ENCODE measurements at regions not wholly inside any gene's neighbourhood (a gene's known extent, or its start where the extent isn't known, plus 50 kb on each side); places are given as distances from the start of the nearest gene placed in this dataset.
A peak's percentile ranks its signal among the peaks of the same experiment; 100 is the strongest.

- Histone ChIP-seq H3K4me1 (ENCODE audit: control insufficient read depth in 1 of 2, low read depth in 2 of 2) (no peaks in the 10 kb centered on the region), H3K27me3 (replicated peaks; ENCODE audit: insufficient read depth) (peaks cover 5% of the 10 kb centered on the region), H3K27ac (no peak overlapping the region), H3K4me3 (no peak overlapping the region), H3K36me3 (no peaks in the 10 kb centered on the region), H3K9me3 (peaks cover 6% of the 10 kb centered on the region)
- ATAC-seq (ENCODE audit: insufficient number of reproducible peaks, low FRiP score, low read depth), result no peak
- no peak for DNase-seq (ENCODE audit: low spot score)
- TF ChIP-seq, protein P1, sequence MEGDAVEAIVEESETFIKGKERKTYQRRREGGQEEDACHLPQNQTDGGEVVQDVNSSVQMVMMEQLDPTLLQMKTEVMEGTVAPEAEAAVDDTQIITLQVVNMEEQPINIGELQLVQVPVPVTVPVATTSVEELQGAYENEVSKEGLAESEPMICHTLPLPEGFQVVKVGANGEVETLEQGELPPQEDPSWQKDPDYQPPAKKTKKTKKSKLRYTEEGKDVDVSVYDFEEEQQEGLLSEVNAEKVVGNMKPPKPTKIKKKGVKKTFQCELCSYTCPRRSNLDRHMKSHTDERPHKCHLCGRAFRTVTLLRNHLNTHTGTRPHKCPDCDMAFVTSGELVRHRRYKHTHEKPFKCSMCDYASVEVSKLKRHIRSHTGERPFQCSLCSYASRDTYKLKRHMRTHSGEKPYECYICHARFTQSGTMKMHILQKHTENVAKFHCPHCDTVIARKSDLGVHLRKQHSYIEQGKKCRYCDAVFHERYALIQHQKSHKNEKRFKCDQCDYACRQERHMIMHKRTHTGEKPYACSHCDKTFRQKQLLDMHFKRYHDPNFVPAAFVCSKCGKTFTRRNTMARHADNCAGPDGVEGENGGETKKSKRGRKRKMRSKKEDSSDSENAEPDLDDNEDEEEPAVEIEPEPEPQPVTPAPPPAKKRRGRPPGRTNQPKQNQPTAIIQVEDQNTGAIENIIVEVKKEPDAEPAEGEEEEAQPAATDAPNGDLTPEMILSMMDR (IDR thresholded peaks at IDR 0.05), result no peak
These were observed 110.0 kb upstream of the SYNDIG1 start for GRCh38 chr20:24359321-24360027.

DNA sequence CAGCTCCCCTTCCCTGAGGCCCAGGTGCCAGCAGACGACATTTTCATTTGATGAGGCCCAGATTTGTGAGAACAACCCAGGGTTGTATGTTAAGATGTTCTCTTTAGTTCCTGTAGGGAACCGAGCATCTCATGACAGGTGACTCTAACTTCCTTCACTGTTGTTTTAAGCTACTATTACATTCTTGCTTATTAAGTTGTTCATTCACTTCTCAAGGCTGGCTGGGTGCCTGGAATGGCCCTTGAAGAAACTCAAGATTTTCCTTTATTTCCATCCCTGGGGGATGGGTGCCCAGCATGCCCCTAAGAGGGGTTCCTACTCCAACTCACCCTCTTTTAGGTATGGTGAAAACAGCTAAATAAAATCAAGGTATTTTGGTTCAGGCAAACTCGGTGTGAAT, 111.5 kb upstream of the SYNDIG1 start:
- Histone ChIP-seq H3K9me3 (peaks cover 6% of the 10 kb centered on the region), H3K36me3 (no peaks in the 10 kb centered on the region), H3K4me3 (no peak overlapping the region), H3K27me3 (replicated peaks; ENCODE audit: insufficient read depth) (peaks cover 5% of the 10 kb centered on the region), H3K4me1 (ENCODE audit: control insufficient read depth in 1 of 2, low read depth in 2 of 2) (no peaks in the 10 kb centered on the region), H3K27ac (no peak overlapping the region)
- ATAC-seq (ENCODE audit: insufficient number of reproducible peaks, low FRiP score, low read depth) (no peak), DNase-seq (ENCODE audit: low spot score) (no peak)
- TF ChIP-seq, protein P1 (IDR thresholded peaks at IDR 0.05), result no peak

DNA sequence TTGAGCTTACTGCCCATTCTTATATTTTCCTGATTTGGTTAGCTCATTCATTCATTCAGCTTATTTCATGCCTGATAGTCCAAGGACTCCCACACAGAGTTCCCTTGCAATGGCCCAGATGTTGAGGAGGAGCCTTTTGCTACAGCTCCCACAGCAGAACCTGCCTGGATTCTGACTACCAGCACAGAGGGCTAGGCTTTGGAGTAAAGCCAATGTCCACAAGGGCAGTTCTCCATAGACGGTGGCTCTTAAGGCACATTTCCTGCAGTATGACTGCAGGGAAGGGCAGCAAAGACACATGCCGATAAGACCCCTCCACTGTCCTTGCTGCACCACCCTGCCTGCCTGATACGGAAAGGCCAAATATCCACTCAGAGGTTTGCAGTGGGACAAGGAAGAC, 112.3 kb upstream of the SYNDIG1 start:
- no peaks in the 10 kb centered on the region for H3K36me3 ChIP-seq
- TF ChIP-seq, protein P1 (IDR thresholded peaks at IDR 0.05), result no peak
- H3K27me3 ChIP-seq (replicated peaks; ENCODE audit: insufficient read depth), result peaks cover 5% of the 10 kb centered on the region
- no peak overlapping the region for H3K27ac ChIP-seq
- H3K4me3 ChIP-seq, result no peak overlapping the region
- no peak for ATAC-seq (ENCODE audit: insufficient number of reproducible peaks, low FRiP score, low read depth)
- peaks cover 3% of the 10 kb centered on the region for H3K9me3 ChIP-seq
- DNase-seq (ENCODE audit: low spot score), result no peak
- H3K4me1 ChIP-seq (ENCODE audit: control insufficient read depth in 1 of 2, low read depth in 2 of 2), result no peaks in the 10 kb centered on the region

DNA sequence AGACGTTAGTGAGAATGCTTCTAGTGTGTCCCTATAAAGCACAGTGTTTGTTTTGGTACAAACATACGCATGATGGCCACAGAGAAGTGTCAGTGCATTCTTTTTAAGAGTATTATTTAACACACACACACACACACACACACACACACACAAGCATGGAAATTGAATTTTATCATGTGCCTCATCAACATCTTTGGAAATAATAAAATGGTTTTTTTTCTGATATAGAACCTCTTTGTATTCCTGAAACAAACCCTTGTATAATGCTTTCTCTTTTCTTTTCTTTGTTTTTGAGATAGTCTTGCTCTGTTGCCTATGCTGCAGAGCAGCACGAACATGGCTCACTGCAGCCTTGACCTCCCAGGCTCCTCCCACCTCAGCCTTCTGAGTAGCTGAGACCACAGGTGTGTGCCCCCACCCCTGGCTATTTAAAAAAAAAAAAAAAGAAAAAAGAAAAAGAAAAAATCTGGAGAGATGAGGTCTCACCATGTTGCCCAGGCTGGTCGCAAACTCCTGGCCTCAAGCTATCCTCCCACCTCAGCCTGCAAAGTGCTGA, 116.2 kb upstream of the SYNDIG1 start:
- DNase-seq (ENCODE audit: low spot score) (no peak), ATAC-seq (ENCODE audit: insufficient number of reproducible peaks, low FRiP score, low read depth) (no peak)
- H3K27me3 ChIP-seq (replicated peaks; ENCODE audit: insufficient read depth), result peaks cover 5% of the 10 kb centered on the region
- no peak overlapping the region for H3K4me3 ChIP-seq
- H3K36me3 ChIP-seq, result no peaks in the 10 kb centered on the region
- H3K9me3 ChIP-seq, result no peaks in the 10 kb centered on the region
- TF ChIP-seq, protein P1 (IDR thresholded peaks at IDR 0.05), result no peak
- no peaks in the 10 kb centered on the region for H3K4me1 ChIP-seq (ENCODE audit: control insufficient read depth in 1 of 2, low read depth in 2 of 2)
- H3K27ac ChIP-seq, result no peak overlapping the region

DNA sequence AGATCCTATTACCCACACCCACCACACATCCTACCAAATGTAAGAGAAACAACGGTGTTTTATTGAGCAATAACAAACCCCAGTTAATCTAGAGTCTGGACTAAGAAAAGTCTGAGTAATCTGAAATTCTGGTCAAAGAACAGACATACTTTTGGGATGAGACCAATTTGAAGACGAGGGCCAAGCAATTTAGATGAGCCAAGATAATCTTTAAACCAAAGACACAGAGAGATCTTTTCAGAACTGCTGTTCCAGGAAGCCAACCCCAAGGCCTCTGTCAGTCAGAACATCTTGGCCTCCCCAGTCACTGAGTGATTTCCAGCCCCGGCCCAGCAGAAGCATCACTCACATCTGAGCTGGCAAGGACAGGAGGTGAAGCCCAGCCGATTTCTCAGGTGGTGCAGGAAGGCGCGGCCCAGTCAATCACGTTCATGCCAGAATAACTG, 118.5 kb upstream of the SYNDIG1 start:
- TF ChIP-seq, protein P1 (IDR thresholded peaks at IDR 0.05), result no peak
- ATAC-seq (ENCODE audit: insufficient number of reproducible peaks, low FRiP score, low read depth) (no peak), DNase-seq (ENCODE audit: low spot score) (no peak)
- no peaks in the 10 kb centered on the region for H3K36me3 ChIP-seq
- no peak overlapping the region for H3K4me3 ChIP-seq
- H3K27me3 ChIP-seq (replicated peaks; ENCODE audit: insufficient read depth), result peaks cover 4% of the 10 kb centered on the region
- no peaks in the 10 kb centered on the region for H3K4me1 ChIP-seq (ENCODE audit: control insufficient read depth in 1 of 2, low read depth in 2 of 2)
- H3K9me3 ChIP-seq, result no peaks in the 10 kb centered on the region
- peak overlapping the region in 1 of 2 donors; percentile 53 for H3K27ac ChIP-seq
